ENCODE measurements at regions not wholly inside any gene's neighbourhood (a gene's known extent, or its start where the extent isn't known, plus 50 kb on each side); places are given as distances from the start of the nearest gene placed in this dataset.
"Not testable (repeated sequence)": the region's sequence is repeated elsewhere in the genome, so short reads cannot be mapped to it uniquely, and the experiment has no call there.

DNA sequence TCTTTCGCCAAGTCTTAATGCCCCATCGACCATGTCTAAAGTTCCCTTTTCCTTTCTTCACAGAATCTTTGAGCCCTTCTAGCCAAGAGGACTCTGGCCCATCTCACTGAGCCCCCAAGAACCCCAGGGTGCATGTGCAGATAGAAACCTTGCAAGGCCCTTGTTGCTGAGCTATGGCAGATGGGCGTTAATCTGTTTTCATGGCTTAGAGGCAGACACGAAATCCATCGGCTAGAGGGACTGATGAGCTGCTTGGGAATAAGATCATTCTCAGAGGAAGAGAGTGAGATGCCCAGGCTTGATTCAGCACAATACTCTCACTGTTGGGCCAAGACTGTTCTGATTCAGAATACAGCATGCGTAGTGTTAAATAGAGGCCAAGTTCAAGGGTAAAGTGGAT is 262.5 kb upstream of the C9orf72 start:
- no peak for TF ChIP-seq CTCF (IDR thresholded peaks at IDR 0.05; ENCODE audit: insufficient read depth in 1 of 2, low read depth in 1 of 2, low read length in 1 of 2, severe bottlenecking in 1 of 2, unreplicated experiment in 1 of 2)
- no peak overlapping the region for H3K4me3 ChIP-seq (ENCODE audit: low read depth, low read length)
- no peaks in the 10 kb centered on the region for H3K36me3 ChIP-seq (ENCODE audit: control insufficient read depth, insufficient read depth, low read length)
- no peak overlapping the region for H3K27ac Mint-ChIP-seq (ENCODE audit: unreplicated experiment)
- H3K36me3 Mint-ChIP-seq (ENCODE audit: insufficient read depth, unreplicated experiment) = no peaks in the 10 kb centered on the region
- BruUV-seq (replicated peaks) = no TSS peak
- POLR2A ChIA-PET = no interaction called here
- no peaks in the 10 kb centered on the region for H3K4me1 ChIP-seq
- H3K27me3 ChIP-seq (replicated peaks; ENCODE audit: control insufficient read depth, insufficient read depth, low read length) = no peaks in the 10 kb centered on the region
- no peak overlapping the region for H3K4me3 Mint-ChIP-seq (ENCODE audit: unreplicated experiment)
- CTCF ChIA-PET = no interaction called here
- no peak for DNase-seq
- H3K27me3 Mint-ChIP-seq (ENCODE audit: insufficient read depth, unreplicated experiment) = peaks cover 5% of the 10 kb centered on the region
- intact Hi-C loops (cut with micrococcal nuclease; ENCODE audit: unreplicated experiment) = no loop called here
- H3K4me1 Mint-ChIP-seq (ENCODE audit: low read depth, unreplicated experiment) = no peaks in the 10 kb centered on the region
- H3K9me3 ChIP-seq = no peaks in the 10 kb centered on the region
- H3K9me3 Mint-ChIP-seq (ENCODE audit: unreplicated experiment) = no peaks in the 10 kb centered on the region

GRCh38 chr9:27836661-27837401 is 263.6 kb upstream of the C9orf72 start:
- intact Hi-C loops (cut with micrococcal nuclease; ENCODE audit: unreplicated experiment) = no loop called here
- Mint-ChIP-seq H3K36me3 (ENCODE audit: insufficient read depth, unreplicated experiment) (no peaks in the 10 kb centered on the region), H3K9me3 (ENCODE audit: unreplicated experiment) (no peaks in the 10 kb centered on the region), H3K27me3 (ENCODE audit: insufficient read depth, unreplicated experiment) (peaks cover 5% of the 10 kb centered on the region), H3K4me1 (ENCODE audit: low read depth, unreplicated experiment) (no peaks in the 10 kb centered on the region), H3K4me3 (ENCODE audit: unreplicated experiment) (no peak overlapping the region), H3K27ac (ENCODE audit: unreplicated experiment) (no peak overlapping the region)
- Histone ChIP-seq H3K9me3 (no peaks in the 10 kb centered on the region), H3K36me3 (ENCODE audit: control insufficient read depth, insufficient read depth, low read length) (no peaks in the 10 kb centered on the region), H3K4me1 (no peaks in the 10 kb centered on the region), H3K27me3 (replicated peaks; ENCODE audit: control insufficient read depth, insufficient read depth, low read length) (no peaks in the 10 kb centered on the region), H3K4me3 (ENCODE audit: low read depth, low read length) (no peak overlapping the region)
- no peak for TF ChIP-seq CTCF (IDR thresholded peaks at IDR 0.05; ENCODE audit: insufficient read depth in 1 of 2, low read depth in 1 of 2, low read length in 1 of 2, severe bottlenecking in 1 of 2, unreplicated experiment in 1 of 2)
- ChIA-PET CTCF (no interaction called here), POLR2A (no interaction called here)
- BruUV-seq (replicated peaks) = no TSS peak
- no peak for DNase-seq

GRCh38 chr9:27838876-27839275 is 265.6 kb upstream of the C9orf72 start:
- Histone ChIP-seq H3K27me3 (replicated peaks; ENCODE audit: control insufficient read depth, insufficient read depth, low read length) (no peaks in the 10 kb centered on the region), H3K4me3 (ENCODE audit: low read depth, low read length) (no peak overlapping the region), H3K4me1 (no peaks in the 10 kb centered on the region), H3K9me3 (no peaks in the 10 kb centered on the region), H3K36me3 (ENCODE audit: control insufficient read depth, insufficient read depth, low read length) (no peaks in the 10 kb centered on the region)
- ChIA-PET POLR2A (no interaction called here), CTCF (no interaction called here)
- peaks cover 5% of the 10 kb centered on the region for H3K27me3 Mint-ChIP-seq (ENCODE audit: insufficient read depth, unreplicated experiment)
- intact Hi-C loops (cut with micrococcal nuclease; ENCODE audit: unreplicated experiment) = no loop called here
- no peaks in the 10 kb centered on the region for H3K36me3 Mint-ChIP-seq (ENCODE audit: insufficient read depth, unreplicated experiment)
- TF ChIP-seq CTCF (IDR thresholded peaks at IDR 0.05; ENCODE audit: insufficient read depth in 1 of 2, low read depth in 1 of 2, low read length in 1 of 2, severe bottlenecking in 1 of 2, unreplicated experiment in 1 of 2) = no peak
- H3K4me3 Mint-ChIP-seq (ENCODE audit: unreplicated experiment) = no peak overlapping the region
- no peak overlapping the region for H3K27ac Mint-ChIP-seq (ENCODE audit: unreplicated experiment)
- H3K4me1 Mint-ChIP-seq (ENCODE audit: low read depth, unreplicated experiment) = no peaks in the 10 kb centered on the region
- DNase-seq = no peak
- no peaks in the 10 kb centered on the region for H3K9me3 Mint-ChIP-seq (ENCODE audit: unreplicated experiment)
- BruUV-seq (replicated peaks) = no TSS peak

DNA sequence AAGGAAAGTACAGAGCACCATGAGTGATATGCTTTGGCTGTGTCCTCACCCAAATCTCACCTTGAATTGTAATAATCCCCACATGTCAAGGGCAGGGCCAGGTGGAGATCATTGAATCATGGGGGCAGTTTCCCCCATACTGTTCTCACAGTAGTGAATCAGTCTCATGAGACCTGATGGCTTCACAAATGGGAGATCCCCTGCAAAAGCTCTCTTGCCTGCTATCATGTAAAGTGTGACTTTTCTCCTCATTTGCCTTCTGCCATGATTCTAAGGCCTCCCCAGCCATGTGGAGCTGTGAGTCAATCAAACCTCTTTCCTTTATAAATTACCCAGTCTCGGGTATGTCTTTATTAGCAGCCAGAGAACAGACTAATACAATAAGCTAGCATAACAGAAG is 266.5 kb upstream of the C9orf72 start:
- intact Hi-C loops (cut with micrococcal nuclease; ENCODE audit: unreplicated experiment); H3K4me3 Mint-ChIP-seq (ENCODE audit: unreplicated experiment); H3K36me3 ChIP-seq (ENCODE audit: control insufficient read depth, insufficient read depth, low read length); POLR2A ChIA-PET; H3K4me1 ChIP-seq; H3K27me3 Mint-ChIP-seq (ENCODE audit: insufficient read depth, unreplicated experiment); DNase-seq; H3K27me3 ChIP-seq (replicated peaks; ENCODE audit: control insufficient read depth, insufficient read depth, low read length); H3K4me3 ChIP-seq (ENCODE audit: low read depth, low read length); H3K36me3 Mint-ChIP-seq (ENCODE audit: insufficient read depth, unreplicated experiment); CTCF ChIA-PET; H3K9me3 ChIP-seq; H3K27ac Mint-ChIP-seq (ENCODE audit: unreplicated experiment); H3K4me1 Mint-ChIP-seq (ENCODE audit: low read depth, unreplicated experiment); BruUV-seq (replicated peaks); H3K9me3 Mint-ChIP-seq (ENCODE audit: unreplicated experiment): not testable (repeated sequence)
